ENCODE measurements at regions not wholly inside any gene's neighbourhood (a gene's known extent, or its start where the extent isn't known, plus 50 kb on each side); places are given as distances from the start of the nearest gene placed in this dataset.
"Not testable (repeated sequence)": the region's sequence is repeated elsewhere in the genome, so short reads cannot be mapped to it uniquely, and the experiment has no call there.

DNA sequence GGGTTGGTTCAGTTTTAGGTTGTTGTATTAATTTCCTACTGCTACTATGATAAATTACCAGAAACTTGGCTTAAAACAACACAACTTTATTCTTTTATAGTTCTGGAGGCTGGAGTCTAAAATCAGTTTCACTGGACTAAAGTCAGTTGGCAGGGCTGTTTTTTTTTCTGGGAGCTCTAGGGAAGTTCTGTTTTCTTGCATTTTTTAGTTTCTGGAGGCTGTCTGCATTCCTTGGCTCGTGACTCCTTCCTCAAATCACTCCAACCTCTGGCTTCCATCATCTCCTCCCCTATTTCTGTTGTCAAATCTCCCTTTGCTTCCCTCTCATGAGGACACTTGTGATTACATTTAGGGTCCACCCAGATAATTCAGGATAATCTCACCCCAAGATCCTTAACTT, 51.3 kb upstream of the SUB1 start:
- DNase-seq (ENCODE audit: low spot score) (no peak), ATAC-seq (no peak)
- Mint-ChIP-seq H3K9me3 (no peaks in the 10 kb centered on the region), H3K27me3 (peaks cover 0 to 3% of the 10 kb centered on the region in 2 donors), H3K4me1 (ENCODE audit: low read depth in 2 of 2) (peaks cover 4 to 25% of the 10 kb centered on the region in 2 donors), H3K36me3 (no peaks in the 10 kb centered on the region), H3K4me3 (peak overlapping the region; percentile 39), H3K27ac (peak overlapping the region in 1 of 2 donors; percentile 6)

DNA sequence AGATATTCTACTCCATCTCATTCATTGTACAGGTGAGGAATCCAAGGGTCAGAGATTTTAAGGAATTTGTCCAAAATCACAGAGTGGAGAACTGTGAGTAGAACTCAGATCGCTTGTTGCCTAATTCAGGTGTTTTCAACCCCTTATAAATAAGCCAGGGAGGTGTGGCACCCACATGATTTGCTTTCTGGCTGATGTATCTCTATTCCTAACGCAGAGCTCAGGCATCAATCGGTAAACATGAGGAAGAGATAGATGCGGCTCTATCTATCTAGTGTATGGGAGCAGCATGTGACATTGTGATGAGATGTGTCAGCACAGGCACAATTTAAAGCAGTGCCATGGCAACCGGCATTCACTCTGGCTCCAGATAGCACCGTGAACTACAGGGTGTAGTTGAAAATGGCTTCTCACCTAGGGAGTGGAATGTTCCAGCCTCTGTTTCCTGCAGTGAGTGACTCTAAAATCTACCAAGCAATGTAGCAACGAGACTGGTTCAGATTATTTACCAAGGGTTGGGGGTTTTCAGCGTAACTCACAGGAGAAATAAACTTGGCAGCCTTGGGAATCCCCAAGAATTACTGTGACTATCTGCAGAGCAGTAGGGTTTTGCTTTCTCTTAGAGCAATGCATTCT, 53.4 kb upstream of the SUB1 start:
- peaks cover 0 to 2% of the 10 kb centered on the region in 2 donors for H3K27me3 Mint-ChIP-seq
- DNase-seq (ENCODE audit: low spot score) (no peak), ATAC-seq (peak; percentile 74 to 83)
- H3K27ac Mint-ChIP-seq = peak overlapping the region; percentile 79 to 98
- H3K36me3 Mint-ChIP-seq = no peaks in the 10 kb centered on the region
- peaks cover 4 to 15% of the 10 kb centered on the region in 2 donors for H3K4me1 Mint-ChIP-seq (ENCODE audit: low read depth in 2 of 2)
- H3K4me3 Mint-ChIP-seq = peak overlapping the region; percentile 97
- no peaks in the 10 kb centered on the region for H3K9me3 Mint-ChIP-seq

DNA sequence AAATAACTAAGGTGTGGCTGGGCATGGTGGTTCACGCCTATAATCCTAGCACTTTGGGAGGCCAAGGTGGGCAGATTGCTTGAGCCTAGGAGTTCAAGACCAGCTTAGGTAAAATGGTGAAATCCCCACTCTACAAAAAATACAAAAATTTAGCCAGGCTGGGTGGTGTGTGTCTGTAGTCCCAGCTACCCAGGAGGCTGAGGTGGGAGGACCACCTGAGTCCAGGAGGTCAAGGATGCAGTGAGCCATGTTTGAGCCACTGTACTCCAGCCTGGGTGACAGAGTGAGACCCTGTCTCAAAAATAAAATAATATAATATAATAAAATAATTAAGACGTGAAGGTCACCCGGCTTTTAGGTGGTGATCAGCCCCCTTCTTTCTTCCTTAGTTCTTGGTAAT, 58.0 kb upstream of the SUB1 start:
- not testable (repeated sequence) for H3K9me3 Mint-ChIP-seq; H3K36me3 Mint-ChIP-seq; H3K4me3 Mint-ChIP-seq; H3K27me3 Mint-ChIP-seq; DNase-seq (ENCODE audit: low spot score); H3K27ac Mint-ChIP-seq; ATAC-seq
- peaks cover 4 to 11% of the 10 kb centered on the region in 2 donors for H3K4me1 Mint-ChIP-seq (ENCODE audit: low read depth in 2 of 2)

- no peak for ATAC-seq
- H3K9me3 Mint-ChIP-seq = no peaks in the 10 kb centered on the region
- H3K4me3 Mint-ChIP-seq = no peak overlapping the region
- peaks cover 0 to 6% of the 10 kb centered on the region in 2 donors for H3K27me3 Mint-ChIP-seq
- H3K36me3 Mint-ChIP-seq = no peaks in the 10 kb centered on the region
- DNase-seq (ENCODE audit: low spot score) = no peak
- H3K27ac Mint-ChIP-seq = no peak overlapping the region
- peaks cover 3 to 7% of the 10 kb centered on the region in 2 donors for H3K4me1 Mint-ChIP-seq (ENCODE audit: low read depth in 2 of 2)
Observed at GRCh38 chr5:32526810-32527209, 58.5 kb upstream of the SUB1 start.

- no peak overlapping the region for H3K27ac Mint-ChIP-seq
- peaks cover 0 to 13% of the 10 kb centered on the region in 2 donors for H3K27me3 Mint-ChIP-seq
- H3K4me3 Mint-ChIP-seq = no peak overlapping the region
- ATAC-seq = peak in 1 of 2 donors; percentile 29
- no peak for DNase-seq (ENCODE audit: low spot score)
- H3K36me3 Mint-ChIP-seq = no peaks in the 10 kb centered on the region
- no peaks in the 10 kb centered on the region for H3K4me1 Mint-ChIP-seq (ENCODE audit: low read depth in 2 of 2)
- H3K9me3 Mint-ChIP-seq = no peaks in the 10 kb centered on the region
Observed at GRCh38 chr5:32523625-32524024, 61.7 kb upstream of the SUB1 start.

GRCh38 chr5:32522429-32523143, 62.8 kb upstream of the SUB1 start:
- no peak for DNase-seq (ENCODE audit: low spot score)
- H3K27ac Mint-ChIP-seq = no peak overlapping the region

GRCh38 chr5:32521481-32521880, 63.9 kb upstream of the SUB1 start:
- ATAC-seq (no peak), DNase-seq (ENCODE audit: low spot score) (no peak)
- H3K9me3 Mint-ChIP-seq = no peaks in the 10 kb centered on the region
- H3K36me3 Mint-ChIP-seq = no peaks in the 10 kb centered on the region
- H3K4me3 Mint-ChIP-seq = no peak overlapping the region
- no peak overlapping the region for H3K27ac Mint-ChIP-seq
- H3K27me3 Mint-ChIP-seq = peaks cover 0 to 21% of the 10 kb centered on the region in 2 donors
- no peaks in the 10 kb centered on the region for H3K4me1 Mint-ChIP-seq (ENCODE audit: low read depth in 2 of 2)

More at GRCh38 chr5:32522429-32523143, 62.8 kb upstream of the SUB1 start:
- ATAC-seq = peak; percentile 65 to 83
- Mint-ChIP-seq H3K27me3 (peaks cover 0 to 16% of the 10 kb centered on the region in 2 donors), H3K4me3 (no peak overlapping the region), H3K9me3 (no peaks in the 10 kb centered on the region), H3K4me1 (ENCODE audit: low read depth in 2 of 2) (no peaks in the 10 kb centered on the region), H3K36me3 (no peaks in the 10 kb centered on the region)

GRCh38 chr5:32520972-32521371, 64.4 kb upstream of the SUB1 start:
- ATAC-seq (no peak), DNase-seq (ENCODE audit: low spot score) (no peak)
- Mint-ChIP-seq H3K4me3 (no peak overlapping the region), H3K27me3 (peaks cover 0 to 21% of the 10 kb centered on the region in 2 donors), H3K36me3 (no peaks in the 10 kb centered on the region), H3K4me1 (ENCODE audit: low read depth in 2 of 2) (no peaks in the 10 kb centered on the region), H3K9me3 (no peaks in the 10 kb centered on the region), H3K27ac (no peak overlapping the region)

- no peak for ATAC-seq
- peaks cover 0 to 21% of the 10 kb centered on the region in 2 donors for H3K27me3 Mint-ChIP-seq
Observed at GRCh38 chr5:32520356-32520755, 65.0 kb upstream of the SUB1 start.

GRCh38 chr5:32519508-32519907, 65.8 kb upstream of the SUB1 start:
- H3K27ac Mint-ChIP-seq = no peak overlapping the region
- peaks cover 0 to 21% of the 10 kb centered on the region in 2 donors for H3K27me3 Mint-ChIP-seq
- H3K4me1 Mint-ChIP-seq (ENCODE audit: low read depth in 2 of 2) = no peaks in the 10 kb centered on the region
- H3K9me3 Mint-ChIP-seq = no peaks in the 10 kb centered on the region
- ATAC-seq = no peak
- DNase-seq (ENCODE audit: low spot score) = no peak
- H3K36me3 Mint-ChIP-seq = no peaks in the 10 kb centered on the region
- H3K4me3 Mint-ChIP-seq = no peak overlapping the region

More at GRCh38 chr5:32520356-32520755, 65.0 kb upstream of the SUB1 start:
- no peak for DNase-seq (ENCODE audit: low spot score)
- Mint-ChIP-seq H3K36me3 (no peaks in the 10 kb centered on the region), H3K27ac (no peak overlapping the region), H3K9me3 (no peaks in the 10 kb centered on the region), H3K4me3 (no peak overlapping the region), H3K4me1 (ENCODE audit: low read depth in 2 of 2) (no peaks in the 10 kb centered on the region)

- H3K36me3 Mint-ChIP-seq = no peaks in the 10 kb centered on the region
- ATAC-seq (no peak), DNase-seq (ENCODE audit: low spot score) (no peak)
- H3K9me3 Mint-ChIP-seq = no peaks in the 10 kb centered on the region
- H3K27me3 Mint-ChIP-seq = peaks cover 0 to 13% of the 10 kb centered on the region in 2 donors
- H3K27ac Mint-ChIP-seq = no peak overlapping the region
- no peaks in the 10 kb centered on the region for H3K4me1 Mint-ChIP-seq (ENCODE audit: low read depth in 2 of 2)
- no peak overlapping the region for H3K4me3 Mint-ChIP-seq
Observed at GRCh38 chr5:32514806-32515205, 70.3 kb upstream of the ZFR start.

DNA sequence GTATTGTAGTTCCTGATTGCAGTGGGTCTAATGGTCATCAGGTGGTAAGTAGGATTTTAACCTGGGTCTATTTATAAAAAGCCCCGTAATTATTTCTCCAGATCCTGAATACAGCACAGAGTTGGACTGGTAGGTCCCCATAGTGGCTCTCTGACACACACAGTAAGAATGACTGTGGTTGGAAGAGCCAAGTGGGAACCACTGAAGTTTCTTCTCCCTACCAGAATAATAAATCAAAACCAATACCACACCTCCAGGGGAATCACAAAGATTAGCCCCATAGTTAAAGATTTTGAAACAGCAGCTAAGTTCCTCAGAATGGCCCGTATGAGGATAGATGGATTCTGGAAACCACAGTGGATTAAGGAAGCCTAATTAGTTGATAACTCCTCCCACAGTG, 68.4 kb upstream of the ZFR start:
- H3K9me3 Mint-ChIP-seq = no peaks in the 10 kb centered on the region
- ATAC-seq = peak in 1 of 2 donors; percentile 35
- no peaks in the 10 kb centered on the region for H3K36me3 Mint-ChIP-seq
- H3K27me3 Mint-ChIP-seq = peaks cover 0 to 11% of the 10 kb centered on the region in 2 donors
- no peak overlapping the region for H3K4me3 Mint-ChIP-seq
- H3K27ac Mint-ChIP-seq = no peak overlapping the region
- H3K4me1 Mint-ChIP-seq (ENCODE audit: low read depth in 2 of 2) = no peaks in the 10 kb centered on the region
- DNase-seq (ENCODE audit: low spot score) = no peak

- Mint-ChIP-seq H3K4me1 (ENCODE audit: low read depth in 2 of 2) (no peaks in the 10 kb centered on the region), H3K27me3 (peaks cover 0 to 8% of the 10 kb centered on the region in 2 donors), H3K9me3 (no peaks in the 10 kb centered on the region), H3K36me3 (no peaks in the 10 kb centered on the region), H3K4me3 (no peak overlapping the region), H3K27ac (no peak overlapping the region)
- DNase-seq (ENCODE audit: low spot score) (no peak), ATAC-seq (peak in 1 of 2 donors; percentile 71)
Observed at GRCh38 chr5:32511776-32512374, 67.3 kb upstream of the ZFR start.

GRCh38 chr5:32510860-32511259, 66.3 kb upstream of the ZFR start:
- no peaks in the 10 kb centered on the region for H3K4me1 Mint-ChIP-seq (ENCODE audit: low read depth in 2 of 2)
- H3K4me3 Mint-ChIP-seq = no peak overlapping the region
- ATAC-seq = no peak
- H3K27ac Mint-ChIP-seq = no peak overlapping the region
- no peaks in the 10 kb centered on the region for H3K9me3 Mint-ChIP-seq
- peaks cover 0 to 6% of the 10 kb centered on the region in 2 donors for H3K27me3 Mint-ChIP-seq
- no peaks in the 10 kb centered on the region for H3K36me3 Mint-ChIP-seq
- DNase-seq (ENCODE audit: low spot score) = no peak
